ENCODE measurements at regions not wholly inside any gene's neighbourhood (a gene's known extent, or its start where the extent isn't known, plus 50 kb on each side); places are given as distances from the start of the nearest gene placed in this dataset.

GRCh38 chr22:19654338-19654987 lies 59.8 kb upstream of the SEPTIN5 start:
- ChIA-PET CTCF (no interaction called here), POLR2A (no interaction called here)
- peaks cover 7 to 8% of the 10 kb centered on the region in 2 experiments for H3K27me3 ChIP-seq (ENCODE audit: control insufficient read depth in 2 of 2, insufficient read depth in 2 of 2, low read length in 2 of 2)
- intact Hi-C loops (cut with micrococcal nuclease): no loop called here
- DNase-seq (ENCODE audit: low read depth, low spot score) (no peak), FAIRE-seq (no peak)
- H3K27ac ChIP-seq (ENCODE audit: insufficient read depth, low read depth, low read length): no peak overlapping the region
- no peaks in the 10 kb centered on the region for H4K20me1 ChIP-seq (replicated peaks; ENCODE audit: control insufficient read depth, extremely low read depth, insufficient read depth, low read length)
- H3K9ac ChIP-seq (replicated peaks; ENCODE audit: extremely low read depth, insufficient read depth, low read length): no peak overlapping the region
- H3K4me3 ChIP-seq (replicated peaks in 1 of 3; ENCODE audit: insufficient read depth in 1 of 3, low read depth in 1 of 3, low read length in 3 of 3): no peak overlapping the region
- H2AFZ ChIP-seq (ENCODE audit: low read depth, low read length): no peak overlapping the region
- H3K9me3 ChIP-seq (replicated peaks; ENCODE audit: control insufficient read depth, insufficient read depth, low read length): no peaks in the 10 kb centered on the region
- H3K79me2 ChIP-seq (ENCODE audit: control insufficient read depth, insufficient read depth, low read length): no peaks in the 10 kb centered on the region
- TF ChIP-seq GATA2 (IDR thresholded peaks at IDR 0.05; ENCODE audit: insufficient read depth, insufficient read length, low read depth, low read length) (no peak), CTCF (IDR thresholded peaks at IDR 0.05; ENCODE audit: extremely low read depth in 1 of 2, insufficient read depth in 1 of 2, low read depth in 1 of 2, low read length in 2 of 2) (no peak), JUN (IDR thresholded peaks at IDR 0.05; ENCODE audit: borderline replicate concordance, insufficient read depth, insufficient read length, low read depth) (no peak), POLR2AphosphoS5 (IDR thresholded peaks at IDR 0.05; ENCODE audit: insufficient read depth, low read depth, low read length) (no peak), EZH2 (IDR thresholded peaks at IDR 0.05; ENCODE audit: borderline replicate concordance, low read depth, low read length, severe bottlenecking) (no peak), MAX (IDR thresholded peaks at IDR 0.05; ENCODE audit: insufficient read depth, insufficient read length) (no peak), FOS (IDR thresholded peaks at IDR 0.05; ENCODE audit: borderline replicate concordance, insufficient read depth, low read length) (no peak), MYC (IDR thresholded peaks at IDR 0.05; ENCODE audit: low read depth, low read length) (no peak), POLR2A (IDR thresholded peaks at IDR 0.05; ENCODE audit: low read depth, low read length) (no peak)
- H3K9me1 ChIP-seq (replicated peaks; ENCODE audit: control insufficient read depth, extremely low read depth, insufficient read depth, low read length): no peaks in the 10 kb centered on the region
- no peaks in the 10 kb centered on the region for H3K36me3 ChIP-seq (ENCODE audit: control insufficient read depth in 2 of 2, extremely low read depth in 1 of 2, insufficient read depth in 2 of 2, low read length in 2 of 2)
- no peaks in the 10 kb centered on the region for H3K4me1 ChIP-seq (ENCODE audit: control insufficient read depth, extremely low read depth, insufficient read depth, low read length)
- dilution Hi-C loops (cut with MboI; ENCODE audit: extremely low pct_ligation_motif_present, low sequenced_read_pairs): no loop called here
- H3K4me2 ChIP-seq (ENCODE audit: insufficient read depth, low read length): no peak overlapping the region
- no TSS peak for BruUV-seq (replicated peaks)
